Activated T-cell treated with anti-CD3 and anti-CD28 coated beads, Interleukin-2, amount 50 U/mL, for 4 hours (primary cell): ENCODE measurements at regions not wholly inside any gene's neighbourhood (a gene's known extent, or its start where the extent isn't known, plus 50 kb on each side); places are given as distances from the start of the nearest gene placed in this dataset.
A peak's percentile ranks its signal among the peaks of the same experiment; 100 is the strongest.
"Not testable (repeated sequence)": the region's sequence is repeated elsewhere in the genome, so short reads cannot be mapped to it uniquely, and the experiment has no call there.

ENCODE experiments used
- ATAC-seq, 2 donors: fragments of 200-7000 bp; cut with Tn5 transposase; one replicate each; pipeline ENCODE4 v1.10.0; 2021
- DNase-seq: peaks from one replicate; pipeline ENCODE4 v3.0.0-alpha.2; 2020
- H3K27me3 Mint-ChIP-seq: one replicate; pipeline ENCODE4 v1.8.0; 2021; ENCODE audit warnings: low read depth, mixed read lengths
- H3K36me3 Mint-ChIP-seq: one replicate; pipeline ENCODE4 v1.8.0; 2022; ENCODE audit warnings: mixed read lengths; ENCODE audit not compliant: insufficient read depth
- H3K4me1 Mint-ChIP-seq: one replicate; pipeline ENCODE4 v1.8.0; 2021; ENCODE audit warnings: low read depth, mixed read lengths
- H3K4me3 Mint-ChIP-seq: one replicate; pipeline ENCODE4 v1.8.0; 2021; ENCODE audit warnings: mild to moderate bottlenecking, moderate library complexity, mixed read lengths
- H3K9me3 Mint-ChIP-seq: one replicate; pipeline ENCODE4 v1.8.0; 2021; ENCODE audit warnings: mixed read lengths

GRCh38 chr15:22180611-22181010, 100.3 kb downstream of the OR4M2 start:
- not testable (repeated sequence) for ATAC-seq, H3K4me1 Mint-ChIP-seq, H3K27me3 Mint-ChIP-seq, DNase-seq, H3K36me3 Mint-ChIP-seq, H3K9me3 Mint-ChIP-seq, H3K4me3 Mint-ChIP-seq

- not testable (repeated sequence) for H3K9me3 Mint-ChIP-seq, H3K4me1 Mint-ChIP-seq, H3K36me3 Mint-ChIP-seq, H3K4me3 Mint-ChIP-seq, H3K27me3 Mint-ChIP-seq, ATAC-seq, DNase-seq
These were observed 104.4 kb downstream of the OR4M2 start for GRCh38 chr15:22184678-22185077.

GRCh38 chr15:22186846-22187532, 106.7 kb downstream of the OR4M2 start:
- H3K9me3 Mint-ChIP-seq, H3K27me3 Mint-ChIP-seq, H3K4me1 Mint-ChIP-seq, DNase-seq, H3K36me3 Mint-ChIP-seq, H3K4me3 Mint-ChIP-seq: not testable (repeated sequence)
- peak; percentile 92 for ATAC-seq

- DNase-seq, H3K4me3 Mint-ChIP-seq, H3K9me3 Mint-ChIP-seq, H3K36me3 Mint-ChIP-seq, H3K27me3 Mint-ChIP-seq, H3K4me1 Mint-ChIP-seq, ATAC-seq: not testable (repeated sequence)
These were observed 111.5 kb downstream of the OR4M2 start for GRCh38 chr15:22191818-22192217.

DNA sequence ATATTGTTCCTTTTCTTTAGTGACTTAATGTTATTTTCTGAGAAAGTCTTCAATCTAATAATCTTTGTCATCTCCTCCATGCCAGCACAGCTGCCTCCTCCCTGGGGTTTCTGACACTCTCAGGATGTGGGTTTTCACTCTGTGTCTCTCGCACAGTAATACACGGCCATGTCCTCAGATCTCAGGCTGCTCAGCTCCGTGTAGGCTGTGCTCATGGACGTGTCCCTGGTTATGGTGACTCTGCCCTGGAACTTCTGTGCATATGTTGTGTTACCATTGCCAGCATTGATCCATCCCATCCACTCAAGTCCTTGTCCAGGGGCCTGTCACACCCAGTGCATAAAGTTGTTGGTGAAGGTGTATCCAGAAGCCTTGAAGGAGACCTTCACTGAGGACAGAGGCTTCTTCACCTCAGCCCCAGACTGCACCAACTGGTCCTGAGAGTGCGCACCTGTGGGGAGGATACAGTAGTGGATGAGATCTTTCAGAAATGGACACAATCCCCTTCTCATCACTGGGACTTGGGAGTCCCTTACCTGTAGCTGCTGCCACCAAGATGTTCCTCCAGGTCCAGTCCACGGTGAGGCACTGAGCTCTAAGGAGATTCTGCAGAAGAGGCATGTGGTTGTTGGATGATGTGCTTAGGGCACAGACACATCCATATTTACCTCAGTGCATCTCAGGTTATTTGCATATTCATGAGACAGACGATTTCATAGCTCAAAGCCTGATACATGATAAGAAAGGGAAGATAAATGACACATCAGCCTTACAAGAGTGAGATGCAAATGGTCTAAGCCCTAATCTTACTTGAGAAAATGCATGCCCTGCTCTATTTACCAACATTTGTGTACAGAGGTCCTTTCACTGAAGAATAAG, 114.7 kb downstream of the OR4M2 start:
- H3K9me3 Mint-ChIP-seq, H3K36me3 Mint-ChIP-seq, H3K27me3 Mint-ChIP-seq, H3K4me3 Mint-ChIP-seq, H3K4me1 Mint-ChIP-seq, DNase-seq: not testable (repeated sequence)
- ATAC-seq = peak; percentile 78

DNA sequence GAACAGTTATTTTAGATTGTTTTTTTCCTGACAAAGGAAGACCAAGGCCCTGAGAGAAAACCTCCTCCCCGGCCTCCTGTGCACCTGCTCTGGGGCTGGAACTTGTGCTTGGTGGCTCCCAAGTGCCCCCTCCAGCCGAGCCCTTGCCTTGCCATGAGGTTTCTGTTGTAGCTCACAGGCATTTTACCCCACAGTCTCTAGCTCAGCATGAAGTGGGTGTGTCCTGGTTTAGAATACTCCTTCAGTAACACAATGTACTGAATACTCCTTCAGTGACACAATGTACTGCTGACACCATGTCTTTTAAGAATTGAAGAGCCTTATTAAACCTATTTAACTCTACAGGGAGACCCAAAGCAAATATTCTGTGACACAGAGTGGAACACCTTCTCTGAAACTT, 116.1 kb downstream of the OR4M2 start:
- DNase-seq, H3K4me3 Mint-ChIP-seq, H3K27me3 Mint-ChIP-seq, H3K9me3 Mint-ChIP-seq, H3K36me3 Mint-ChIP-seq, H3K4me1 Mint-ChIP-seq, ATAC-seq: not testable (repeated sequence)

GRCh38 chr15:22200417-22200816, 120.1 kb downstream of the OR4M2 start:
- H3K36me3 Mint-ChIP-seq, DNase-seq, H3K27me3 Mint-ChIP-seq, H3K9me3 Mint-ChIP-seq, H3K4me3 Mint-ChIP-seq, H3K4me1 Mint-ChIP-seq, ATAC-seq: not testable (repeated sequence)

- not testable (repeated sequence) for H3K9me3 Mint-ChIP-seq, H3K4me3 Mint-ChIP-seq, H3K4me1 Mint-ChIP-seq, DNase-seq, H3K36me3 Mint-ChIP-seq, H3K27me3 Mint-ChIP-seq
- peak; percentile 78 to 86 for ATAC-seq
These were observed 121.8 kb downstream of the OR4M2 start for GRCh38 chr15:22201993-22202659.

GRCh38 chr15:22203208-22203607, 122.9 kb downstream of the OR4M2 start:
- not testable (repeated sequence) for H3K4me3 Mint-ChIP-seq, H3K36me3 Mint-ChIP-seq, H3K9me3 Mint-ChIP-seq, H3K4me1 Mint-ChIP-seq, DNase-seq, H3K27me3 Mint-ChIP-seq
- ATAC-seq = peak; percentile 74 to 77

- DNase-seq, H3K27me3 Mint-ChIP-seq, H3K4me1 Mint-ChIP-seq, H3K9me3 Mint-ChIP-seq, H3K36me3 Mint-ChIP-seq, H3K4me3 Mint-ChIP-seq: not testable (repeated sequence)
- ATAC-seq = peak; percentile 82 to 85
These were observed 128.8 kb downstream of the OR4M2 start for GRCh38 chr15:22209086-22209485.

GRCh38 chr15:22222596-22222995, 142.3 kb downstream of the OR4M2 start:
- DNase-seq, ATAC-seq, H3K9me3 Mint-ChIP-seq, H3K4me3 Mint-ChIP-seq, H3K27me3 Mint-ChIP-seq, H3K36me3 Mint-ChIP-seq: not testable (repeated sequence)
- peaks cover 28% of the 10 kb centered on the region for H3K4me1 Mint-ChIP-seq

GRCh38 chr15:22224241-22224671, 143.9 kb downstream of the OR4M2 start:
- Mint-ChIP-seq H3K27me3 (no peaks in the 10 kb centered on the region), H3K36me3 (no peaks in the 10 kb centered on the region), H3K4me1 (peaks cover 28% of the 10 kb centered on the region), H3K9me3 (no peaks in the 10 kb centered on the region), H3K4me3 (no peak overlapping the region)
- ATAC-seq (no peak), DNase-seq (no peak)

GRCh38 chr15:22224961-22225360, 144.6 kb downstream of the OR4M2 start:
- H3K4me3 Mint-ChIP-seq, H3K27me3 Mint-ChIP-seq, H3K9me3 Mint-ChIP-seq, H3K36me3 Mint-ChIP-seq, DNase-seq, ATAC-seq: not testable (repeated sequence)
- H3K4me1 Mint-ChIP-seq = peaks cover 28% of the 10 kb centered on the region

GRCh38 chr15:22226034-22226790, 145.9 kb downstream of the OR4M2 start:
- Mint-ChIP-seq H3K36me3 (no peaks in the 10 kb centered on the region), H3K4me1 (peaks cover 24% of the 10 kb centered on the region), H3K27me3 (no peaks in the 10 kb centered on the region), H3K9me3 (no peaks in the 10 kb centered on the region), H3K4me3 (no peak overlapping the region)
- ATAC-seq (no peak), DNase-seq (no peak)
